NT2/D1 (cell line): ENCODE measurements at regions not wholly inside any gene's neighbourhood (a gene's known extent, or its start where the extent isn't known, plus 50 kb on each side); places are given as distances from the start of the nearest gene placed in this dataset.
"Not testable (repeated sequence)": the region's sequence is repeated elsewhere in the genome, so short reads cannot be mapped to it uniquely, and the experiment has no call there.

Experiments
- DNase-seq: peaks from one replicate; pipeline ENCODE4 v3.0.0-alpha.2; 2011; ENCODE audit warnings: low read depth, low spot score
- H3K27me3 ChIP-seq: 2 replicates; pipeline ENCODE4 v1.6.0; 2011; ENCODE audit warnings: mild to moderate bottlenecking; ENCODE audit not compliant: insufficient read length, insufficient read depth
- H3K36me3 ChIP-seq: 2 replicates; pipeline ENCODE4 v1.6.1; 2011; ENCODE audit warnings: mild to moderate bottlenecking, low read length, mixed read lengths; ENCODE audit not compliant: insufficient read depth, insufficient read length
- H3K4me1 ChIP-seq: 2 replicates; pipeline ENCODE4 v1.5.1; 2011; ENCODE audit not compliant: insufficient read depth, insufficient read length
- H3K4me3 ChIP-seq: 2 replicates; pipeline ENCODE4 v1.5.1; 2011; ENCODE audit warnings: low read depth; ENCODE audit not compliant: insufficient read length
- H3K9ac ChIP-seq: 2 replicates; pipeline ENCODE4 v1.6.0; 2011; ENCODE audit warnings: low read depth; ENCODE audit not compliant: insufficient read length
- H3K9me3 ChIP-seq: 2 replicates; pipeline ENCODE4 v1.5.1; 2011; ENCODE audit warnings: mild to moderate bottlenecking, low read length; ENCODE audit not compliant: insufficient read depth
- SUZ12 ChIP-seq: IDR thresholded peaks from 2 replicates; pipeline ENCODE4 v1.6.1; 2011; ENCODE audit not compliant: insufficient read length, insufficient read depth; ENCODE audit errors: extremely low read depth
- YY1 ChIP-seq: IDR thresholded peaks from 2 replicates; pipeline ENCODE4 v1.6.1; 2011; ENCODE audit not compliant: insufficient read length, insufficient read depth
- ZNF274 ChIP-seq: IDR thresholded peaks from 2 replicates; pipeline ENCODE4 v1.6.1; 2011; ENCODE audit warnings: mild to moderate bottlenecking, low read depth, low read length

DNA sequence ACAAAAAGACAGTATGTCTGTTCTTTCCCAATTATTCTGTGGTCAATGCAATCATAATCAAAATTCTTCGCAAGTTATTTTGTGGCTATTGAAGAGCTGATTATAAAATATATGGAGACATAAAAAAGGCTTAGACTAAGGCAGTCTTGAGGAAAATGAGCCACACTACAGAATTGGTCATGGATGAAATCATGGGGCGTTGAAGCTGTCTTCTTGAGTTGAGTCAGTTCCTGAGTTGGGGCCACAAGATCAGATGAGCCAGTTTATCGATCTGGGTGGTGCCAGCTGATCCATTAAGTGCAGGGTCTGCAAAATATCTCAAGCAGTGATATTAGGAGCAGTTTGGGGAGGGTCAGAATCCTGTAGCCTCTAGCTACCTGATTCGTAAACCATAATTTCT is 96.9 kb upstream of the NUTM2F start:
- H3K4me1 ChIP-seq, DNase-seq, H3K9ac ChIP-seq, H3K4me3 ChIP-seq, H3K9me3 ChIP-seq, H3K36me3 ChIP-seq, H3K27me3 ChIP-seq: not testable (repeated sequence)

DNA sequence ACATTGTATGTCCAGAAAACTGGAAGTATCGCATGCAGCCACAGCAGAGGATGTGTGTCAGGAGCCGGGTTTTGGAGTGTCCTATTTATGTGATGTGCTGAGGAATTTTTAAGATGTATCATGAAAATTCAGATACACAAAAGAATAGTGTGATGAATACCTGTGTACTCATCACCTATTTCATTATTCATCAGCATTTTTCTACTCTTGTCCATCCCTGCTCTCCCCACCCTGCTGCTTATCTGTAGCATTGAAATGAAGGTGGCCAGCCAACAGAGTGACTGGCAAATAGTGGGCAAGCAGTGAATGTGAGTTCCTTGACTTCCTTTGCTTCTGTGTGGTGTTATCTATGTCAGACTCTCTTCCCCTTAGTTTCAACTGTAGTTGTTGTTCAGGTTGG is 108.7 kb upstream of the NUTM2F start:
- DNase-seq, H3K4me3 ChIP-seq, H3K4me1 ChIP-seq, H3K9me3 ChIP-seq, H3K27me3 ChIP-seq, H3K9ac ChIP-seq: not testable (repeated sequence)
- H3K36me3 ChIP-seq: peaks cover 31% of the 10 kb centered on the region

DNA sequence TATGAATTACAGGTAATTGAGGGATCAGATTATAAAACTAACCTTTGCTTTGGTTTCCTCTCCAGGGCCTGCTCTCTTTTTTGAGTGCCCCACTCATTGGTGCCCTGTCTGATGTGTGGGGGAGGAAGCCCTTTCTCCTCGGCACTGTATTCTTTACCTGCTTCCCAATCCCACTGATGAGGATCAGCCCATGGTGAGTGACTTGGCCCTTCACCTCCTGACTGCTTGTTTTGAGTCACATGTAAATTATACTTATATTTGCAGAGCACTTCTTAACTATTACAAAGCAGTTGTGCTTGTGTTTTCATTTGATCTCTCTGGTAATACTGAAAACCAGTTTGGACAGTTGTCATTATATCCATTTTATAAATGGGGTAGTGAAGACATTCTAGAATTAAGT is 109.9 kb upstream of the NUTM2F start:
- H3K9me3 ChIP-seq, H3K4me1 ChIP-seq, H3K9ac ChIP-seq, DNase-seq, H3K4me3 ChIP-seq, H3K27me3 ChIP-seq: not testable (repeated sequence)
- H3K36me3 ChIP-seq: peaks cover 32% of the 10 kb centered on the region

DNA sequence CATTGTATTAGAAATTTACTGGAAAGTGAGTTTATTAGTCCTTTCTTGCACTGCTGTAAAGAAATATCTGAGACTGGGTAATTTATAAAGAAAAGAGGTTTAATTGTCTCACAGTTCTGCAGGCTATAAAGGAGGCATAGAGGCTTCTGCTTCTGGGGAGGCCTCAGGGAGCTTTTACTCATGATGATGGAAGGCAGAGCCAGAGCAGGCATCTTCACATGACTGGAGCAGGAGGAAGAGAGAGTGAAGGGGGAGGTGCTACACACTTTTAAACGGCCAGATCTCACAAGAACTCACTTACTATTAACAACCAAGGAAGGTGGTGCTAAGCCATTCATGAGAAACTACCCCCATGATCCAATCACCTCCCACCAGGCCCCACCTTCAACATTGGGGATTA is 112.7 kb upstream of the NUTM2F start:
- not testable (repeated sequence) for H3K9ac ChIP-seq, H3K4me1 ChIP-seq, H3K4me3 ChIP-seq, DNase-seq, H3K27me3 ChIP-seq, H3K9me3 ChIP-seq
- peaks cover 42% of the 10 kb centered on the region for H3K36me3 ChIP-seq

GRCh38 chr9:94441796-94442195 is 113.1 kb upstream of the PCAT7 start:
- no peak overlapping the region for H3K9ac ChIP-seq
- TF ChIP-seq SUZ12 (no peak), YY1 (no peak), ZNF274 (no peak)
- no peak overlapping the region for H3K4me3 ChIP-seq
- no peaks in the 10 kb centered on the region for H3K4me1 ChIP-seq
- no peak for DNase-seq
- no peaks in the 10 kb centered on the region for H3K27me3 ChIP-seq
- H3K9me3 ChIP-seq: no peaks in the 10 kb centered on the region
- H3K36me3 ChIP-seq: peaks cover 47% of the 10 kb centered on the region

- no peak for DNase-seq
- Histone ChIP-seq H3K9me3 (no peaks in the 10 kb centered on the region), H3K4me1 (no peaks in the 10 kb centered on the region), H3K4me3 (no peak overlapping the region), H3K9ac (no peak overlapping the region), H3K36me3 (peaks cover 59% of the 10 kb centered on the region), H3K27me3 (no peaks in the 10 kb centered on the region)
- TF ChIP-seq YY1 (no peak), ZNF274 (no peak), SUZ12 (no peak)
These were observed 111.7 kb upstream of the PCAT7 start for GRCh38 chr9:94443032-94443722.

GRCh38 chr9:94445863-94446262 is 109.0 kb upstream of the PCAT7 start:
- no peak for DNase-seq
- TF ChIP-seq ZNF274: no peak
- TF ChIP-seq SUZ12: no peak
- TF ChIP-seq YY1: no peak
- Histone ChIP-seq H3K9ac (no peak overlapping the region), H3K27me3 (no peaks in the 10 kb centered on the region), H3K4me3 (no peak overlapping the region), H3K9me3 (no peaks in the 10 kb centered on the region), H3K36me3 (peaks cover 67% of the 10 kb centered on the region), H3K4me1 (no peaks in the 10 kb centered on the region)

DNA sequence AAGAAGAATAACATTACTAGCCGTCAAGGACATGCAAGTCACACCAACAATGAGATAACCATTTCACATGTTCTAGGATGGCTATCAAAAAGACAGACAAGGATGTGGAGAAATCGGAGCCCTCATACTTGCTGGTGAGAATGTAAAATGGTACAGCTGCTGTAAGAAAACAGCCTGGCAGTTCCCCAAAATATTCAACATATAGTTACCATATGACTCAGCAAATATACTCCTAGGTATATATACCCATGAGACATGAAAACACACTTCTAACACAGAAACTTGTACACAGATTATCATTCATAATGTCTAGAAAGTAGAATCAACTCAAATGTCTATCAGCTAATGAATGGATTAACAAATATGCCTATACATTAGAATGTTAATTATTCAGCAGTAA is 105.4 kb upstream of the PCAT7 start:
- Histone ChIP-seq H3K4me1 (no peaks in the 10 kb centered on the region), H3K27me3 (no peaks in the 10 kb centered on the region), H3K36me3 (peaks cover 77% of the 10 kb centered on the region), H3K9ac (no peak overlapping the region), H3K9me3 (no peaks in the 10 kb centered on the region), H3K4me3 (no peak overlapping the region)
- no peak for DNase-seq
- TF ChIP-seq ZNF274 (no peak), YY1 (no peak), SUZ12 (no peak)
